ENCODE measurements at regions not wholly inside any gene's neighbourhood (a gene's known extent, or its start where the extent isn't known, plus 50 kb on each side); places are given as distances from the start of the nearest gene placed in this dataset.

GRCh38 chr20:41939659-41940058 lies 321.5 kb upstream of the CHD6 start:
- no peak for DNase-seq (ENCODE audit: low read depth)

GRCh38 chr20:41938353-41938752 lies 320.2 kb upstream of the CHD6 start:
- DNase-seq (ENCODE audit: low read depth) = no peak

DNA sequence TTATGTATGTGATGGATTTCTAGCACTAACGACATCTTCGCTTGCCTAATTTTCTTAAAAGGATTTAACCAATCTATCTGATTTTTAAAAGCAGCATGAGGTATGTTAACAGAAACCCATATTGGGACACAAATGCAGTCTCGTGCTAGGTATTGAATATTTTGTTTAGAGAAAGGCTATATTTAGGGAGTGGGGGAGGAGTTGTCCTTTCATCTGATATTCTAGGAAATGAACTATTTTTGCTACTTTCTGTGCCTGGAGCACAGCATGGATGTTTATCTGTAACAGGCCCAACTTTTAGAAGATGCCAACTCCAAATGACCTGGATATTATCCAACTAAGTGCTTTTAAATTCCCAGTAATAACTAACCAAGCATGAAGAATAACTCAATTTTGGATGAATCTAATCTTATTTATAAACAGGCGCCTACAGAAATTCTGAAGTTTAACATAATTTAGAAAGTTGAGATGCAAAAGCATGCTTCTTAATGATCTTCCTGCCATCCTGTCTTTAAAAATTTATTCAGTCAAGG lies 317.1 kb upstream of the CHD6 start:
- DNase-seq (ENCODE audit: low read depth) = no peak

DNA sequence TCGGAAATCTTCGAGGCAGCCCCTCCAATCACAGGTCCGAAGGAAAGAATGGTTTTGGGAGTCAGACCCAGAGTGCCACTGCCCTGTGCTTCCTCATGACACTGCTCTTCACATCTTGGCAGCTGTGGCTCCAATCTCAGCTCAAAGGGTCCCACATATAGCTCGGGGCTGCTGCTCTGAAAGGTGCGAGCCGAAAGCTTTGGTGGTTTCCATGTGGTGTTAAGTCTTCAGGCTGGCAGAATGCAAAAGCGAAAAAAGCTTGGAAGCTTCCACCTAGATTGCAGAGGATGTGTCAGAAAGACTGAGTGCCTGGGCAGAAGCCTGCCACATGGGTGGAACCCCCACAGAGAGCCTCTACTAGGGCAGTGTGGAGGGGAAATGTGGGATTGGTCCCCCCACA lies 314.3 kb upstream of the CHD6 start:
- no peak for DNase-seq (ENCODE audit: low read depth)

GRCh38 chr20:41927655-41928054 lies 309.5 kb upstream of the CHD6 start:
- DNase-seq (ENCODE audit: low read depth) = no peak

- DNase-seq (ENCODE audit: low read depth) = no peak
These were observed 309.0 kb upstream of the CHD6 start for GRCh38 chr20:41927189-41927588.

DNA sequence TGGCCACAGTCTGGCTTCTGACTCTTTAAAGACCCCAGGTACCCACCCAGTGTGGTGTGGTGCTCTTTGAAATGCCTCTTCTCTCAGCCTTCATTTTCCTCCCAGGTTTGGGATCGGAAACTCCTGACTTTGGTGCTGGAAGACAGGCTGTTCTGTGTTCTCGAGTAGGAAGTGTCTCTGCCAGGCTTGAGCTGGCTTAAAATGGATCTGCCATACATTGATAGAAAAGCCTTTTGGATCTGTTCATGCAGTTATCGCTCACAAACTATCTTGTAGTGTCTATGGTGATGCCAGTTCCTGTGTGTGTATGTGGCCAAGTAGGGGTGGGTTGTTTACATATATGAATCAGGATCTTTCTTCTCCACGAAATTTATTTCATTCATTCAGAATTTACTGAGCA lies 307.3 kb upstream of the CHD6 start:
- DNase-seq (ENCODE audit: low read depth) = no peak

DNA sequence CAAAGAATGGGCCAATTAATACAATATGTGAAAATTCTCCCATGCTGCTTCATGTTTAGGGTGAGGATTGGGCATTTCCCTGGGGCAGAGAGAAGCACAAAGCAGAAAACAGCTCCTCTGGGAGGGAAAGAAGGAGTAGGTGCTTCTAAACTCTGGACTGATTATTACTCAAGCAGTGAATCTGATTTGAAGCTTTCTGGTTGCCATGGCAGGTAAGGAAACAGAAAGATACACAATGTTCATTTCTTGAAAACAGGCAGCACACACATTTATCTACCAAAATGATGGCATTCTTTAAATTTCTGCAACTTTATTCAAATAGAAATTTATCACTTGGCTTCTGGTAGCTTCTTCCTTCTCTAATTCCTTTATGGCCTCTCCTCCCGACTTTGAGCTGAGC lies 305.4 kb upstream of the CHD6 start:
- DNase-seq (ENCODE audit: low read depth) = no peak

DNA sequence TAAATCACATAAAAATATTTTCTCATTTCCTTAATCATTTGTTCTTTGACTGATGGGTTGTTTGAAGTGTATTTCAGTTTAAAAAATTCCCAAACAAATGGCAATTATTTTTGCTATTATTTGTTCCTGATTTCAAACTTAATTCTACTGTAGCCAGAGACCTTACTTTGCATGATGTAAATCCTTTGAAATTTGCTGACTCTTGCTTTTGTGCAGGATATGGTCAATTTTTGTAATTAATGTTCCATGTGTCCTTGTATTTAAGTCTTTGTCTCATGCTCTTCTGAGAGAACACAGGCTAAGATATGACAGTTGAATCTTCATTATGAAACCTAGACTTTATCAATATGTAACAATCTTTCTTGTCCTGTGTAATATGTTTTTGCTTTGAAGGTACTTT lies 295.0 kb upstream of the CHD6 start:
- no peak for DNase-seq (ENCODE audit: low read depth)

- DNase-seq (ENCODE audit: low read depth) = no peak
These were observed 292.4 kb upstream of the CHD6 start for GRCh38 chr20:41910558-41910957.

DNA sequence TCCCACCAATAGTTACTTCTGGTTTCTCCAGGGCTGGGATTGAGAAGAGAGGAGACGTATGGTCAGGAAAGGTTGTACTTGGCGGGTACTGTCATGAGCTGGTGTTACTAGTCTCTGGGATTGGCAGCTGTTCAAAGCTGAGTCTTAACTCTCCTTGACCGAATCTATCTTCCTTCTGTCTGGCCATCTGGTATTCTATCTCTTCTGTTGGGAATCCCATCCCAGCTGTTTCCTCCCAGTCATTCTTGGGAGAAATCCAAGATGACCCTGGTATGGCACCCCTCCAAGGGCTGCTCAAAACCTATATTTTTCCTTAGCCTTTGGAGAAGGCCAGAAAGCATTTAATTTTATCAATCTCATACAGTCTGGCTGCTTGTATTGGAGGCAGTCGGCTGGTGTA lies 287.0 kb upstream of the CHD6 start:
- no peak for DNase-seq (ENCODE audit: low read depth)

- DNase-seq (ENCODE audit: low read depth) = no peak
These were observed 285.4 kb upstream of the CHD6 start for GRCh38 chr20:41903586-41903985.

DNA sequence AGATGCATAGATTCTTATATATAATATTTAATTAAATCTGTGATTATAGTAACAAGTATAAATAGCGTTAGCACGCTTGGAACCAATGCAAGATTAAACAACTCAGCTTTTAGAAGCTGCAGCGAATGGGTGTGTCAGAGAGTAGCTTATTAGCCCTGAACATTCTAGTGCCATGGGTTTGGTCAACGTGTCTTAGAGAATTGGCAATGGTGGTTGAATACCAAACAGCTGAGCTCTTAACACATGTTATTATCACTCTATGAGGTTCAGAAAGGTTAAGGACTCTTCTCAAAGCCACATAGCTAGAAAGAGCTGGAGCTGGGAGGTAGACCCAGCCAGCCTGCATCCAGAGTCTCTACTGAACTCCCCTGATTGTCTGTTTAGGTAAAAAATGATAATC lies 284.2 kb upstream of the CHD6 start:
- DNase-seq (ENCODE audit: low read depth) = no peak

GRCh38 chr20:41900201-41900691 lies 282.1 kb upstream of the CHD6 start:
- no peak for DNase-seq (ENCODE audit: low read depth)

GRCh38 chr20:41897708-41898107 lies 279.5 kb upstream of the CHD6 start:
- DNase-seq (ENCODE audit: low read depth) = no peak

- DNase-seq (ENCODE audit: low read depth) = no peak
These were observed 277.3 kb upstream of the CHD6 start for GRCh38 chr20:41895241-41896032.

- no peak for DNase-seq (ENCODE audit: low read depth)
These were observed 276.2 kb upstream of the CHD6 start for GRCh38 chr20:41894255-41894963.

DNA sequence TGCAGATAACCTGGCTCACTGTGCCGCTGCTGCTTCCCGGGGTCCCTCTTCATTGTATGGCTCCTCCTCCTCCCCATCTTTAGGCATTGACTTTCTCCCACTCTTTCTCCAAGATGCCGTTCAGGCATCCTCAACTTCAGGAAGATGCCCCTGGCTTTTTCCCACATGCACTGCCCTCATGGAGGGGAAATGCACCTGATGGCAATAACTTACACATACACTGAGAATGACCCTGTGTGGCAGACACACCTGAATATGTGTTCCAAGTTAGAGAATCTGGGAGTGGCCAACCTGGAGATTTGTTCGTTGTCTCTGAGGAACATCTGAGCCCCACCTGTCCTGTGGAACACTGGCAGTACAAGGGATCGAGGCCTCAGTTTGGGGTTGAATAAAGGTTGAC lies 273.9 kb upstream of the CHD6 start:
- DNase-seq (ENCODE audit: low read depth) = no peak

DNA sequence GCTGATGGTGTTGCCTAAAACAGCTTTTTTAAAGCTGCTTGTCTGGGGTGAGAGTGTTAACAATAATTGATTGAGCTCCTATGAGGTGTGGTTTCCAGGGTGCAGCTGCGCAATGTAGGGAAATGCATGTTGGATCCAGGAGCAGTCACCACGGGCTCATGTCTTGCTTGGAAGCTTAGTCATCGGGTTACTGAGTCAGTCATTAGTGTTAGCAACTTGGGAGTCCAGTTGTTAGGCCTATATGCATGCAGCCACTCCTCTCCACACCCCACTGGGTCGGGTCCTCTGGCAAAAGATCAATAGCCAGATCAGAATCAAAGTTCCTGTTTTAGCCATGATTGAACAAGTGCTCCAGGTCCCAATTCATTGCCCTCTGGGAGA lies 271.7 kb upstream of the CHD6 start:
- no peak for DNase-seq (ENCODE audit: low read depth)

DNA sequence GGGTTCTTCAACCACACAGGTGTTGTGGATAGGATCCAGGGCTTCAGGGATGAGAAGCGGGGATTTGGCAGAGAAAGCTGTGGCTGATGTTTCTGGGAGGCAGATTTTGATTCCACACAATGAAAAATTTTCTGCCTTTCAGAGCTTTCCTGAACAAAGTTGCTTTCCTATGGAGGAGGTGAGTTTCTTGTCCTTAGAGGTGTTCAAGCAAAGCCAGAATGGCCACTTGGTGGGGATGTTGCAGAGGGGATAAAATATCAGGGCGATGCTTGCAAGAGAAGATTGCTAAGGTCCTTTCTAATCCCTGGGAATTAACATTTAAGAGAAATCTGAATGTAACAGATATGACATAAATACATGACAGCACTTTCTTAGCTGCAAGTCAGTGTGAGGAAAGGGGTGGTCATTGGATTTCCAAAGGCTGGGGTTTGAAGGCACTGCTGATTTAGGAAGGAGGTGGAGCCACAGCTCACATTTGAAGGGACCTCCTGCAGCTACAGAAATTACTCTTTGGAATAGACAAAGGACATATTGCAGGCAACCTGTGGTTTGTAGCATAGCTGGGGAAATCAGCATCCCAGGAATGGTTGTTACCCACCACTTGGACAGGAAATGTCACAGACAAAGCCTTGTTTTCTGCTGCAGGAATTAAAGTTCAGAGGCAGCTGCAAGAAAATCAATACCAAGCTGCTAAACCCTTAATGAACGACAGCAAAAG lies 271.1 kb upstream of the CHD6 start:
- DNase-seq (ENCODE audit: low read depth) = no peak

DNA sequence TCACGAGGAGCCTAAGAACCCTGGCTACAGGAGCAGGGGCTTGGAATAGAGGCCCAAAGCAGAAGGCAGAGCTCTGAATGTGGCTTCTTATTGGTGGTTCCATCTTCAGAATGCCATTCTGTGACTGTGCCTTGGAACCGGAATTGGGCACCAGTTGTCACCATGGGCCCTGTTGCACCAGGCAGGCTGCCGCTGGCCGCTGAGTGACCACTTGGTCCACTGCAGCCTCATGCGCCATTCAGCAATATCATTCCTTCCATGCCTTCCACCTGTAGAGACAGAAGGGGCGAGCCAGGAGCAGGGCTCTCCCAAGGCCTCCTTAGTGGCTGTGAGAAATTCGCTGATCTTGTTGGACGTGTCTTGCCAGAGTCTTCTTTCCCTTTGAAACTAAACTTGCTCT lies 270.3 kb upstream of the CHD6 start:
- DNase-seq (ENCODE audit: low read depth) = no peak

- DNase-seq (ENCODE audit: low read depth) = no peak
These were observed 269.3 kb upstream of the CHD6 start for GRCh38 chr20:41887500-41887899.

All from amniotic epithelial cell (primary cell).